T-helper 1 cell treated with Interleukin-12 subunit alpha and Interleukin-12 subunit beta and Interleukin-4 antibody, amounts not matched to agents 30 μg/mL and 1 μg/mL, for 36 hours (primary cell): ENCODE measurements at regions not wholly inside any gene's neighbourhood (a gene's known extent, or its start where the extent isn't known, plus 50 kb on each side); places are given as distances from the start of the nearest gene placed in this dataset.

Experiments used
- H3K27ac Mint-ChIP-seq: one replicate; pipeline ENCODE4 v1.8.0; 2021; ENCODE audit warnings: mild to moderate bottlenecking, mixed read lengths
- H3K27me3 Mint-ChIP-seq: one replicate; pipeline ENCODE4 v1.8.0; 2021; ENCODE audit warnings: low read depth, mixed read lengths
- H3K36me3 Mint-ChIP-seq: one replicate; pipeline ENCODE4 v1.8.0; 2021; ENCODE audit warnings: low read depth, mixed read lengths
- H3K4me1 Mint-ChIP-seq: one replicate; pipeline ENCODE4 v1.8.0; 2021; ENCODE audit warnings: low read depth, mixed read lengths
- H3K4me3 Mint-ChIP-seq: one replicate; pipeline ENCODE4 v1.8.0; 2021; ENCODE audit warnings: mild to moderate bottlenecking, moderate library complexity, mixed read lengths
- H3K9me3 Mint-ChIP-seq: one replicate; pipeline ENCODE4 v1.8.0; 2021; ENCODE audit warnings: mixed read lengths

DNA sequence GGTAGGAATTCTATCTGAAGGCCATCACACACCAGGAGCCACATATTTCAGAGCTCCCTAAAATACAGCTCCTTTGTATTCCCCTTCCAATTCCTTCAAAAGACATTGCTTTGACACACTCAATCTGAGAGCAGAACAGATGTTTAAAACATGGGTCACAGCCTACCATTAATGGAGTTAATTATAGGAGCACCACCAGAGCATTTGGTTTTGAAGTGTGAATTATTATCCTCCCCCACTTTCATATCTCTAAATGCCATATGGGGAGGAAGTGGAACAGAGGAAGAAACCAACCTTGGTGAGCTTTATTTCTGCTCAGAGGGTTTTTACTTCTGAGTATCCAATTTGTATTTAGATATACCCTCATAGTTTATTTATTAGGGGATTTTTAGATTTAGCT, 50.7 kb upstream of the TNFRSF21 start:
- Mint-ChIP-seq H3K9me3 (no peaks in the 10 kb centered on the region), H3K4me1 (no peaks in the 10 kb centered on the region), H3K27me3 (peaks cover 13% of the 10 kb centered on the region), H3K36me3 (no peaks in the 10 kb centered on the region), H3K4me3 (no peak overlapping the region), H3K27ac (no peak overlapping the region)

DNA sequence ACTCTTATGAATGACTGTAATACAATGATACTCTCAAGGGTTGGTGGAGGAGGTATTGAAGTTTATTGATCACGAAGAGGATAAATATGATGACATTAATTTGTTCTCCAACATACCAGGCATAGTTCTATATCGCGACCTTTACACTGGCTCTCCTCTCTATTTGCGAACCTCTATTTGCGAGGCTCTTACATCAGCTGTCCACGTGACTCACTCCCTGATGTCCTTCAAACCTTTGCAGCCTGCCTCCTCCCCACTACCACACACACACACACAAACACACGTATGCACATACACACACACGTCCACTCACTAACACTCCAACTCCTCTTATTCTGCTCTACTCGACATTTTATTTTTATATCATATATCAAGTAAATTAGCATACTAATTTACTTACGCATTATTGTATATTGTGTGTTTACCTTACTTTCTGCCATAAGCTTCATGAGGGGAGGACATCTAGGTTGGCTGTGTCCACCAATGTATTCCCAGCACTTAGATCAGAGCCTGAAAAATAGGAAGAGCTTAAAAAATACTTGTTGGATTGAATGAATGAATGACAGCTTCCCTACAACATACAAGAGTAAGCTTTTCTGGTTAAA, 53.3 kb upstream of the TNFRSF21 start:
- H3K9me3 Mint-ChIP-seq = no peaks in the 10 kb centered on the region
- no peaks in the 10 kb centered on the region for H3K4me1 Mint-ChIP-seq

GRCh38 chr6:47363736-47364135, 54.0 kb upstream of the TNFRSF21 start:
- Mint-ChIP-seq H3K4me1 (no peaks in the 10 kb centered on the region), H3K9me3 (no peaks in the 10 kb centered on the region), H3K4me3 (no peak overlapping the region), H3K27me3 (peaks cover 8% of the 10 kb centered on the region), H3K27ac (no peak overlapping the region), H3K36me3 (no peaks in the 10 kb centered on the region)

More for the DNA sequence above, 53.3 kb upstream of the TNFRSF21 start:
- H3K27ac Mint-ChIP-seq = no peak overlapping the region
- H3K27me3 Mint-ChIP-seq = peaks cover 13% of the 10 kb centered on the region
- no peak overlapping the region for H3K4me3 Mint-ChIP-seq
- no peaks in the 10 kb centered on the region for H3K36me3 Mint-ChIP-seq

DNA sequence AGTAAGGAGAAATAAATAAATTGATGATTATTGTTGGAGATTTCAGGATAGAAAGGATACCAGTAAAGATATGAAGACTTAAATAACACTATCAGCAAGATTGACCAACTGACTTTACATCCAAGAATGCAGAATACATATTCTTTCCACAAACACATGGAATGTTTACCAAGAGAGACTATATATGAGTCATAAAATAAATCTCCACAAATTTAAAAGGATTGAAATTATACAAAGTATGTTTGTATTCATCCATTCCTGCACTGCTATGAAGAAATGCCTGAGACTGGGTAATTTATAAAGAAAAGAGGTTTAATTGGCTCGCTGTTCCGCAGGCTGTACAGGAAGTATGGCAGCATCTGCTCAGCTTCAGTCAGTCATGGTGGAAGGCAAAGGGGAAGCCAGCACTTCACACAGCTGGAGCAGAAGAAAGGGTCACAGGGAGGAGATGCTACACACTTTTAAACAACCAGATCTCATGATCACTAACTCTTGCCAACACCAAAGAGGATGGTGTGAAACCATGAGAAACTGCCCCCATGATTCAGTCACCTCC, 56.7 kb upstream of the TNFRSF21 start:
- no peaks in the 10 kb centered on the region for H3K4me1 Mint-ChIP-seq
- H3K4me3 Mint-ChIP-seq = no peak overlapping the region
- H3K27ac Mint-ChIP-seq = no peak overlapping the region
- H3K9me3 Mint-ChIP-seq = no peaks in the 10 kb centered on the region
- H3K36me3 Mint-ChIP-seq = no peaks in the 10 kb centered on the region
- peaks cover 8% of the 10 kb centered on the region for H3K27me3 Mint-ChIP-seq

DNA sequence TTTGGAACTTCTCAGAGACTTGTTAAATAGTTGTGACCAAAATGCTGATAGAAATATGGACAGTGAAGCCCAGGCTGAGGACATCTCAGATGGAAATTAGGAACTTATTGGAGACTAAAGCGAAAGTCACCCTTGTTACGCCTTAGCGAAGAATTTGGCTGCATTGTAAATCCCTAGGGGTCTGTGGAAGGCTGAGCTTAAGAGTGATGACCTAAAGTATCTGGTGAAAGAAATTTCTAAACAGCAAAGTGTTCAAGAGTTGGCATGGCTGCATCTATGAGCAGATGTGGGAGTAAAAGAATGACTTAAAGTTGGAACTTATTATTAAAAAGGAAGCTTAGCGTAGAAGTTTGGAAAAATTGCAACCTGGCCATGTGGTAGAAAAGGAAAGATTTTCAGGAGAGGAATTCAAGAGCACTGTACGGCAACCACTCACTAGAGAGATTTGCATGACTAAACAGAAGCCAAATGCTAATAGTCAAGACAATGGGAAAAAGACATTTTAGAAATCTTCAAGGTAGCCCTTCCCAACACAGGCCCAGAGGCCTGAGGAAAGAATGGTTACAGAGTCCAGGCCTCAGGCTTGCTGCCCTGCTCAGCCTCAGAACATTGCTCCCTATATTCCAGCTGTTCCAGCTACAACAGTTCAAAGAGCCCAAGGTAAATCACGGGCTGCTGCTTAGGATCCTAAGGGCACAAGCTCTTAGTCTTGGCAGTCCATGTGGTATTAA, 61.6 kb upstream of the TNFRSF21 start:
- Mint-ChIP-seq H3K27me3 (no peaks in the 10 kb centered on the region), H3K9me3 (no peaks in the 10 kb centered on the region), H3K36me3 (no peaks in the 10 kb centered on the region), H3K27ac (no peak overlapping the region), H3K4me3 (no peak overlapping the region), H3K4me1 (no peaks in the 10 kb centered on the region)

DNA sequence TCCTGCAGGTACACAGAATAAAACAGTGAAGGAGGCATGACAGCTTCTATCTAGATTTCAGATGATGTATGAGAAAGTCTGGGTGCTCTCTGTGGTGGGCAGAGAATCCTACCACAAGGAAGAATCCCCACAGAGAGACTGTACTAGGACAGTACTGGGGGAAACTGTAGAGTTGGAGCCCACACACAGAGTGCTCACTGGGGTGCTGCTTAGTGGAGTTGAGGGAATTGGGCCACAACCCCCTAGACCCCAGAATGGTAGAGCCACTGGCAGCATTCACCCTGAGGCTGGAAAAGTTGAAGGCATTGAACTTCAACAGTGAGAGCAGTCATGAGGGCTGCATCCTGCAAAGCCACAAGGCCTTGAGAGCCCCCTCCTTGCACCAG, 62.2 kb upstream of the TNFRSF21 start:
- Mint-ChIP-seq H3K4me1 (peaks cover 5% of the 10 kb centered on the region), H3K9me3 (no peaks in the 10 kb centered on the region), H3K27ac (no peak overlapping the region), H3K4me3 (no peak overlapping the region), H3K36me3 (no peaks in the 10 kb centered on the region), H3K27me3 (no peaks in the 10 kb centered on the region)

DNA sequence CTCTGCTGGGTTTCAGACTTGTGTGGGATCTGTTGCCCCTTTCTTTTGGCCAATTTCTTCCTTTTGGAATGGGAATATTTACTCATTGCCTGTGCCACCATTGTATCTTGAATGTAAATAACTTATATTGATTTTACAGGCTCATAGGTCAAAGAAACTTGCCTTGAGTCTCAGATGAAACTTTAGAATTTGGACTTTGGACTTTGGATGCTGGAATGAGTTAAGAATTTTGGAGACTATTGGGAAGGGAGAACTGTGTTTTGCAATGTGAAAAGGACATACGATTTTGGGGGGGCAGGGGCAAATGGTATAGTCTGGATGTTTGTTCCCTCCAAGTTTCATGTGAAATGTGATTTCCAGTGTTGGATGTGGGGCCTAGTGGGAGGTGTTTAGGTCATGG, 62.6 kb upstream of the TNFRSF21 start:
- no peak overlapping the region for H3K4me3 Mint-ChIP-seq
- H3K27ac Mint-ChIP-seq = no peak overlapping the region
- peaks cover 7% of the 10 kb centered on the region for H3K4me1 Mint-ChIP-seq
- H3K36me3 Mint-ChIP-seq = no peaks in the 10 kb centered on the region
- H3K9me3 Mint-ChIP-seq = no peaks in the 10 kb centered on the region
- no peaks in the 10 kb centered on the region for H3K27me3 Mint-ChIP-seq

GRCh38 chr6:47375426-47375825, 65.7 kb upstream of the TNFRSF21 start:
- Mint-ChIP-seq H3K9me3 (no peaks in the 10 kb centered on the region), H3K27ac (no peak overlapping the region), H3K4me3 (no peak overlapping the region), H3K4me1 (peaks cover 10% of the 10 kb centered on the region), H3K27me3 (peaks cover 11% of the 10 kb centered on the region), H3K36me3 (no peaks in the 10 kb centered on the region)

- peaks cover 16% of the 10 kb centered on the region for H3K27me3 Mint-ChIP-seq
- peak overlapping the region; percentile 50 for H3K4me3 Mint-ChIP-seq
- H3K4me1 Mint-ChIP-seq = peaks cover 10% of the 10 kb centered on the region
- peak overlapping the region; percentile 62 for H3K27ac Mint-ChIP-seq
- no peaks in the 10 kb centered on the region for H3K36me3 Mint-ChIP-seq
- no peaks in the 10 kb centered on the region for H3K9me3 Mint-ChIP-seq
These were observed 67.2 kb upstream of the TNFRSF21 start for GRCh38 chr6:47376930-47377329.

DNA sequence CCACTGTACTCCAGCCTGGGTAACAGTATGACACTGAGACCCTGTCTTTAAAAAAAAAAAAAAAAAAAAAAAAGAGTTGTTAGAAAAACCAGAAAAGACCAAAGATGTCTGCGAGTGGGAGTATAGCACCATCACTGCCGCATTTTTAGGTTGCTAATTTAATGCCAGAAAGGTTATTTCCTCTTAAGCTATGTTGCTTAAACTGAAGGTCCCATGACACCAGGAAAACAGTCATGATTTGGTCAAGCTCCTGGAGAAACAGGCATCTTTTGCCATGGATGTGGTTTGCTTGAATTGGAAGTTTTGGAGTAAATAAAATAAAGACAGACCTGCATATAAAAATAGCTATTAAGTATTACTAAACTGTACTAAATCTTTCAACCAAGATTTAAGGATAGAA, 68.3 kb upstream of the TNFRSF21 start:
- Mint-ChIP-seq H3K27me3 (peaks cover 16% of the 10 kb centered on the region), H3K27ac (no peak overlapping the region), H3K36me3 (no peaks in the 10 kb centered on the region), H3K9me3 (no peaks in the 10 kb centered on the region), H3K4me3 (no peak overlapping the region), H3K4me1 (peaks cover 10% of the 10 kb centered on the region)

- peaks cover 10% of the 10 kb centered on the region for H3K4me1 Mint-ChIP-seq
- H3K9me3 Mint-ChIP-seq = no peaks in the 10 kb centered on the region
These were observed 69.6 kb upstream of the TNFRSF21 start for GRCh38 chr6:47379328-47379727.

GRCh38 chr6:47380251-47380650, 70.5 kb upstream of the TNFRSF21 start:
- Mint-ChIP-seq H3K4me3 (no peak overlapping the region), H3K27ac (no peak overlapping the region), H3K27me3 (peaks cover 22% of the 10 kb centered on the region), H3K36me3 (no peaks in the 10 kb centered on the region), H3K4me1 (peaks cover 10% of the 10 kb centered on the region), H3K9me3 (no peaks in the 10 kb centered on the region)

More at GRCh38 chr6:47379328-47379727, 69.6 kb upstream of the TNFRSF21 start:
- H3K4me3 Mint-ChIP-seq = no peak overlapping the region
- H3K36me3 Mint-ChIP-seq = no peaks in the 10 kb centered on the region
- H3K27me3 Mint-ChIP-seq = peaks cover 22% of the 10 kb centered on the region
- H3K27ac Mint-ChIP-seq = no peak overlapping the region

DNA sequence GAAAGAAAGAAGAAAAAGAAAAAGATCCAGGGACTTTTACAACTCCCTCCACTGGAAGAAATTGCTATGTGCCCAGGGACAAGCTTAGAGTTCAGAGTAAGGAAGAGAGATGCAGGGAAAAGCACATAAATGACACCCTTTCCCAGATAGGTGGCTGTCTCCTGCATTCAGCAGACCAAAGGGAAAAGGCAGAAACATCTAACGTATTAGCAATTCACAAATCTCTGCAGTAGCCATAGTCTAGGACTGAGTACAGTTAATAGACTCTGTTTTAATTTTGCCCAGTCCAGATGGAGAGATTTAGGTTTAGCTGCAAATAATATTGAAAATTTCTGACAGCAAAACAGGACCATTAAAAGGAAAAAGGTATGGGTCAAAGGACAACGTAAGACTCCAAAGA, 71.3 kb upstream of the TNFRSF21 start:
- peaks cover 10% of the 10 kb centered on the region for H3K4me1 Mint-ChIP-seq
- peaks cover 3% of the 10 kb centered on the region for H3K9me3 Mint-ChIP-seq
- no peak overlapping the region for H3K4me3 Mint-ChIP-seq
- H3K36me3 Mint-ChIP-seq = no peaks in the 10 kb centered on the region
- peaks cover 22% of the 10 kb centered on the region for H3K27me3 Mint-ChIP-seq
- H3K27ac Mint-ChIP-seq = no peak overlapping the region

DNA sequence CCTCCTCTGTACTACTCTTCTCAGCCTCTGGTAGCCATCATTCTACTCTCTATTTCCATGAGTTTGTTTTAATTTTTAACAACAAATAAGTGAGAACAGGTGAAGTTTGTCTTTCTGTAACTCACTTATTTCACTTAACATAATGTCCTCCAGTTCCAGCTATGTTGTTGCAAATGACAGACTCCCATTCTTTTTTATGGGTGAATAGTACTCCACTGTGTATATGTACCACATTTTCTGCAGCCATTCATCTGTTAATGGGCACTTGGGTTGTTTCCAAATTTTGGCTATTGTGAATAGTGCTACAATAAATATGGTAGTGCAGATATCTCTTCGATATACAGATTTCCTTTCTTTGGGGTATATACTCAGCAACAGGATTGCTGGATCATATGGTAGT, 73.7 kb upstream of the TNFRSF21 start:
- Mint-ChIP-seq H3K27ac (no peak overlapping the region), H3K4me1 (peaks cover 2% of the 10 kb centered on the region)

GRCh38 chr6:47391675-47392074, 82.0 kb upstream of the TNFRSF21 start:
- no peak overlapping the region for H3K4me3 Mint-ChIP-seq
- peaks cover 13% of the 10 kb centered on the region for H3K27me3 Mint-ChIP-seq
- no peaks in the 10 kb centered on the region for H3K4me1 Mint-ChIP-seq
- H3K27ac Mint-ChIP-seq = no peak overlapping the region
- peaks cover 16% of the 10 kb centered on the region for H3K9me3 Mint-ChIP-seq
- no peaks in the 10 kb centered on the region for H3K36me3 Mint-ChIP-seq

More for the DNA sequence above, 73.7 kb upstream of the TNFRSF21 start:
- H3K9me3 Mint-ChIP-seq = peaks cover 3% of the 10 kb centered on the region
- H3K36me3 Mint-ChIP-seq = no peaks in the 10 kb centered on the region
- no peak overlapping the region for H3K4me3 Mint-ChIP-seq
- H3K27me3 Mint-ChIP-seq = peaks cover 21% of the 10 kb centered on the region
